GM10266 (cell line): ENCODE measurements at regions not wholly inside any gene's neighbourhood (a gene's known extent, or its start where the extent isn't known, plus 50 kb on each side); places are given as distances from the start of the nearest gene placed in this dataset.

ENCODE experiments used
- DNase-seq: peaks from one replicate; pipeline ENCODE4 v3.0.0; 2012; ENCODE audit errors: extremely low spot score
- TF ChIP-seq, protein P1 (sequence below): IDR thresholded peaks from 2 replicates; pipeline ENCODE4 v1.5.1; 2012; ENCODE audit warnings: mild to moderate bottlenecking, low read depth; ENCODE audit not compliant: control insufficient read depth, insufficient read depth; ENCODE audit errors: missing control alignments

DNA sequence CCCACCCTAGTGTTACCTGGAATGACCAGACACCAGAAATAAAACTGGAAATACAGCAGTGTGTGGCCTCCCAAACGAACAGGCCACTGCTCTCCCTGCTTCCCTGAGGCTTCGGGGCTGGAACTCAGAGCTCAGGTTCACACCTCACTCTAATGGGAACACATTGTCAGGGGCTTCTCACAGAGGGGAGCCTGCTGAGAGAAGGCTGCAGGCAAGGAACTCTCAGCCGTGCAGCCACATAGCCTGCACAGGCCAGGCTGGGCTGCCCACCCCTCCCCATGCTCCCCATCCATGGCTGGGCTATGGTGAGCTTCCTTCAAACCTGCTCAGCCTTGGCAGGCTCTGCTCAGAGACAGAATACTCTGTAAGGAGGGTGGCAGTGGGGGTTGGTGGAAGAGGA, 302.5 kb downstream of the EMP1 start:
- TF ChIP-seq, protein P1, sequence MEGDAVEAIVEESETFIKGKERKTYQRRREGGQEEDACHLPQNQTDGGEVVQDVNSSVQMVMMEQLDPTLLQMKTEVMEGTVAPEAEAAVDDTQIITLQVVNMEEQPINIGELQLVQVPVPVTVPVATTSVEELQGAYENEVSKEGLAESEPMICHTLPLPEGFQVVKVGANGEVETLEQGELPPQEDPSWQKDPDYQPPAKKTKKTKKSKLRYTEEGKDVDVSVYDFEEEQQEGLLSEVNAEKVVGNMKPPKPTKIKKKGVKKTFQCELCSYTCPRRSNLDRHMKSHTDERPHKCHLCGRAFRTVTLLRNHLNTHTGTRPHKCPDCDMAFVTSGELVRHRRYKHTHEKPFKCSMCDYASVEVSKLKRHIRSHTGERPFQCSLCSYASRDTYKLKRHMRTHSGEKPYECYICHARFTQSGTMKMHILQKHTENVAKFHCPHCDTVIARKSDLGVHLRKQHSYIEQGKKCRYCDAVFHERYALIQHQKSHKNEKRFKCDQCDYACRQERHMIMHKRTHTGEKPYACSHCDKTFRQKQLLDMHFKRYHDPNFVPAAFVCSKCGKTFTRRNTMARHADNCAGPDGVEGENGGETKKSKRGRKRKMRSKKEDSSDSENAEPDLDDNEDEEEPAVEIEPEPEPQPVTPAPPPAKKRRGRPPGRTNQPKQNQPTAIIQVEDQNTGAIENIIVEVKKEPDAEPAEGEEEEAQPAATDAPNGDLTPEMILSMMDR, result no peak

DNA sequence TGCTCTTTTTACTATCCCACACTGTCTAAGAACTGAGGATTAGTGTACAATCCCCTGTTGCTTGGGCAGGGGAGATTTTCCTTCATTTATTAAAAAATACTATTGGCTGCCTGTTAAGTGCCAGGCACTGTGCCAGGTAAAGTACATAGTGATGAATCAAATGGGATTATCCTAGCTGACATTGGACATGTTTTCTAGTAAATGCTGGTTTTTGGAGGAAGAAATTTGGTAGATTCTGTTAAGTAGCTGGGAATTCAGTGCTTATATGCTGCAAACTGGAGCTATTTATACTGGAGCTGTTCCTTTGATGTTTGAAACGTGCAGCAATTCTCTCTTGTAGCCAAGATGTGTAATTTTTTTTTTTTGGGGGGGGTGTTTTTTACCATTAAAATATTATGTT, 299.6 kb downstream of the EMP1 start:
- TF ChIP-seq, protein P1, result no peak
- no peak for DNase-seq

More for the DNA sequence above, 302.5 kb downstream of the EMP1 start:
- no peak for DNase-seq

DNA sequence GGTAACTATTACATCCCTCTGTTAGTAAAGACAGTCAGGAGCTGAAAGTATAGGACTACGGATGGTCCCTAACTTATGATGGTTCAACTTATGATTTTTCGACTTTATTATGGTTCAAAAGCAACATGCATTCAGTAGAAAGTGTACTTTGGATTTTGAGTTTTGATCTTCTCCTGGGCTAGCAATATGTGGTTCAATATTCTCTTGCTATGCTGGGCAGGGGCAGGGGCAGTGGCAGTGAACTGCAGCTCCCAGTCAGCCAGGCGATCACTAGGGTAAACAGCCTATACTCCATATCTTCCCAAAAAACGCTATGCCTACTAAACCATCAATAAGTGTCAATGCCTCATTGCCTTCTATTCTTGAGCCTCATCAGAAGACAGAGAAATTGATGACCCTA, 292.7 kb downstream of the EMP1 start:
- TF ChIP-seq, protein P1, result no peak
- no peak for DNase-seq

DNA sequence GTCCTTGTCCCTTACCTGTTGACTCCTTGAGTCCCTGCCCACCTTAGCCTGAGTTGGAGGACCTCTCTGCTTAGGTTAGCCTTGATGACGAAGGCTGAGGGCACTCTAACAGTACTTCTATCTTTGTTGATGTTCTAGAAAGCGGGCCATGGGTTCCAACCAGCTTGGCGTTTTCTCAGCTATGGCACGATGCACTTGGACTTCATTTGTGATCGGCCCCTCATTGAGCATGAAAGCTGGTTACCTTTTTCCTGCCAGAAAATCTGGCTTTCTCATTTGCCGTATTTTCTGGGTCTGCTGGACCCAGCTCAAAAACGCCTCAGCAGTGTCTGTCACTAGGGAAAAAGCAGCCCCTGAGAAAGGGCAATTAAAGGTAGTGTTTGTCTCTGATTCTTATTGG, 290.8 kb downstream of the EMP1 start:
- TF ChIP-seq, protein P1, result no peak
- no peak for DNase-seq

DNA sequence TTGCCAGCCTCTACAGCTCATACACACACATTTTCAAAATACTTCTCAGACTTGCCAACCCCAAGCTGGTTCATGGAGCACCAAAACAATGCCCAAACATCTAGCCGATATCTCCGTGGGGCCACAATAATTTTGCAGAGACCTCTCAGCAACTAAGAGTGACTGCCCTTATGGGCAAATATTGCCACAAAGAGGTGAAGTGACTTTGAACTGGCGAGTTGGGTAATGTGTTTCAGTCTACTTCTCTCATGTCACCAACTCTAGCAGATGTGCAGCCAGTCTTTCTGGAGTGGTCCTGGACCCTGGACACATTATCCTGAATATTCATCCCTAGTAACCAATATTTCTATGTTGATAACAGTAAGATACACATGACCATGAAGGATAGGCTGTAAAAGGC, 290.3 kb downstream of the EMP1 start:
- TF ChIP-seq, protein P1, result no peak

DNA sequence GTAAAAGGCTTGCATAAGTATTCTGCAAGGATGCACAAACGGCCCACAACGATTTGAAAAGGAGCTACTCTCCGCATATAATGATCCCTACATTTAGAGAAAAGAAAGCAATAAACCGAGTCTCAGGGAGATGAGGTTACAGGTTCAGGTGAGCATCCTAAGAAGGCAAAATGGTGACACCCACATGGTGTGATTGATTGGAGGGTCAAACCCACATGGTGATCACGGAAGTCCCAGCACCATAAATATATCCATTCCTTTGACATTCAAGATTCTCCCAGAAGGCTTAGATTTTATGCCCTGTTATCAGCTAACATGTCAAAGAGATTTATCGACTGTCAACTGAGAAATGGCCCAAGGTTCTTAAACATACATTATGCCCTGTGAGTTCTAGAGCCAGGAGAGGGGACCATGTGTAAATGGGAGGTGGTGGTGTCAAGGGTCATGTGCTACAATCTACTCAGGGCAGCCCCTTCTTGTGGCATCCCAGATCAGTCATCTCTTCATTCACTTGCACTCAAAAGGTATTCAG, 282.2 kb downstream of the EMP1 start:
- TF ChIP-seq, protein P1, result no peak
- no peak for DNase-seq

More for the DNA sequence above, 290.3 kb downstream of the EMP1 start:
- DNase-seq, result no peak

DNA sequence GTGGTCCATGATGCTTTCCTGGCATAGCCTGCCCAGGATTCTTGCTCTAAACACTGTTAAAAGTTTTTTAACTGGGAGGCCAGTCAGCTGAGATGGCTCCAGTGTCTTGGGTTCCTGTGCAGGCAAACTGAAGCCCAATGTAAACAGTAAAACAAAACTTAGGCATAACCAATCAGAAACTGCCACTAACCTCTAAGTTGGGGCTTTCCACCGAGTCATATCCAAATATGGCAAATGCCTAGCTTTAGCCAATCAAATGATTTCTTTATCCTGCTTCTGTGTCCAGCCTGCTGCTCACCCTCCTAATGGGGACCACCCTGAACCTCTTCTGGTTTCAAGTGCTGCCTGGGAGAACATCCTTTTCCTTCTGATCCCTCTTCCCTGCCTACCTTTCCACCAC, 277.9 kb downstream of the EMP1 start:
- no peak for DNase-seq
- TF ChIP-seq, protein P1, result no peak
